Pancreas (tissue), 10 donors: ENCODE measurements at regions not wholly inside any gene's neighbourhood (a gene's known extent, or its start where the extent isn't known, plus 50 kb on each side); places are given as distances from the start of the nearest gene placed in this dataset.
"Not testable (repeated sequence)": the region's sequence is repeated elsewhere in the genome, so short reads cannot be mapped to it uniquely, and the experiment has no call there.

Source experiments
- ATAC-seq, 4 donors: fragments of 200-7000 bp; cut with Tn5 transposase; one replicate each; pipeline versions ENCODE4 v1.8.0 to v1.9.1; 2020; ENCODE audit warnings: mild to moderate bottlenecking in 4 of 4, moderate library complexity in 4 of 4
- DNase-seq, 6 donors: peaks; one replicate each; pipeline ENCODE4 v3.0.0-alpha.2; 2020
- FAIRE-seq: peaks from 2 replicates; lab custom pipeline; 2012; peaks lifted over from hg19 to GRCh38; lab: Jason Lieb, UNC
- H3K27ac ChIP-seq, 4 donors: fragments of 200-600 bp; sonication (generic); 1 replicate in 3 of 4; 2 replicates in 1 of 4; pipeline versions ENCODE4 v1.5.0 to v1.8.0; 2020
- H3K27me3 ChIP-seq, 4 donors: fragments of 200-600 bp; one replicate each; pipeline ENCODE4 v1.8.0; 2021
- H3K36me3 ChIP-seq, 3 donors: fragments of 200-600 bp; sonication (generic) in 1 of 3; one replicate each; pipeline versions ENCODE4 v1.5.0 to v1.8.0; 2020 to 2021
- H3K4me1 ChIP-seq, 3 donors: fragments of 200-600 bp; one replicate each; pipeline ENCODE4 v1.8.0; 2021
- H3K4me3 ChIP-seq, 4 donors: fragments of 200-600 bp; sonication (generic) in 2 of 4; one replicate each; pipeline versions ENCODE4 v1.5.0 to v1.8.0; 2020 to 2021
- H3K9me3 ChIP-seq, 4 donors: fragments of 200-600 bp; one replicate each; pipeline ENCODE4 v1.8.0; 2021
- CTCF ChIP-seq, 4 donors: fragments of 200-600 bp; sonication (generic) in 3 of 4; IDR thresholded peaks; one replicate each; pipeline versions ENCODE4 v1.5.0 to v1.8.0; 2021; ENCODE audit warnings: antibody characterized with exemption in 4 of 4
- WGBS, 2 donors: extraction: QIAGEN DNeasy Blood & Tissue Kit; methylation state at CpG; one replicate each; pipeline ENCODE4 v1.1.7; 2013; 5-methylcytosine and 5-hydroxymethylcytosine counted together
- intact Hi-C, 3 donors: fragments of 100-400 bp; cut with DNase I; formaldehyde crosslinking; loops; one replicate each; pipeline versions ENCODE4 v1.11.1 to v1.14.2; 2022
- donor health status: healthy with polysubstance abuse.
- donor health status: DM: no; HTN: no; CAD: no; lungs with moderate emphysema.
- donor health status: DM: no; HTN: no; CAD: no.
- donor health status: control.
- donor health status: control.
- donor health status: Bipolar disorder and iron deficiency.
- donor health status: DM: yes; HTN: yes; CAD: no.
- donor health status: DM: no; HTN: no; CAD: no.
- donor health status: DM: no; HTN: no; CAD: no.
- donor health status: DM: yes; HTN: yes; CAD: no.

GRCh38 chrX:3178329-3178728, 137.1 kb downstream of the ARSF start:
- DNase-seq = no peak
- Histone ChIP-seq H3K27ac (no peak overlapping the region), H3K36me3 (no peaks in the 10 kb centered on the region), H3K4me1 (no peaks in the 10 kb centered on the region), H3K27me3 (no peaks in the 10 kb centered on the region), H3K4me3 (no peak overlapping the region), H3K9me3 (no peaks in the 10 kb centered on the region)
- no peak for ATAC-seq
- FAIRE-seq = no peak
- intact Hi-C loops = no loop called here
- WGBS, 2 donors = 90 to 98% methylated on average over 2 of the region's 2 CpGs
- no peak for TF ChIP-seq CTCF (IDR thresholded peaks at IDR 0.05)

- FAIRE-seq (no peak), DNase-seq (no peak), ATAC-seq (no peak)
- intact Hi-C loops = no loop called here
- H3K4me1 ChIP-seq = no peaks in the 10 kb centered on the region
- WGBS, 2 donors = 60 to 66% methylated on average over 4 of the region's 4 CpGs
- no peaks in the 10 kb centered on the region for H3K9me3 ChIP-seq
- H3K27me3 ChIP-seq = no peaks in the 10 kb centered on the region
- no peaks in the 10 kb centered on the region for H3K36me3 ChIP-seq
- no peak for TF ChIP-seq CTCF (IDR thresholded peaks at IDR 0.05)
- no peak overlapping the region for H3K27ac ChIP-seq
- no peak overlapping the region for H3K4me3 ChIP-seq
Observed at GRCh38 chrX:3177851-3178250, 136.6 kb downstream of the ARSF start.

- intact Hi-C loops = no loop called here
Observed at GRCh38 chrX:3176439-3176820, 135.2 kb downstream of the ARSF start.

GRCh38 chrX:3175659-3176438, 134.6 kb downstream of the ARSF start:
- no peak for DNase-seq
- Histone ChIP-seq H3K4me3 (no peak overlapping the region), H3K4me1 (no peaks in the 10 kb centered on the region), H3K9me3 (no peaks in the 10 kb centered on the region), H3K27me3 (no peaks in the 10 kb centered on the region), H3K27ac (no peak overlapping the region), H3K36me3 (no peaks in the 10 kb centered on the region)
- FAIRE-seq = peak; percentile 34
- no peak for TF ChIP-seq CTCF (IDR thresholded peaks at IDR 0.05)
- peak in 1 of 4 donors; percentile 26 for ATAC-seq
- intact Hi-C loops = no loop called here
- 18 to 30% methylated on average over 7 of the region's 7 CpGs for WGBS, 2 donors

More at GRCh38 chrX:3176439-3176820, 135.2 kb downstream of the ARSF start:
- Histone ChIP-seq H3K4me1 (no peaks in the 10 kb centered on the region), H3K27me3 (no peaks in the 10 kb centered on the region), H3K9me3 (no peaks in the 10 kb centered on the region), H3K27ac (no peak overlapping the region), H3K4me3 (no peak overlapping the region), H3K36me3 (no peaks in the 10 kb centered on the region)
- ATAC-seq (peak in 2 of 4 donors; percentile 27 to 30), FAIRE-seq (no peak), DNase-seq (no peak)
- no peak for TF ChIP-seq CTCF (IDR thresholded peaks at IDR 0.05)
- WGBS, 2 donors = 68 to 74% methylated on average over 5 of the region's 5 CpGs

- ATAC-seq = not testable (repeated sequence)
- 69 to 74% methylated on average over 3 of the region's 3 CpGs for WGBS, 2 donors
Observed at GRCh38 chrX:3172156-3172555, 130.9 kb downstream of the ARSF start.

More at GRCh38 chrX:3172156-3172555, 130.9 kb downstream of the ARSF start:
- H3K27me3 ChIP-seq, H3K4me1 ChIP-seq, intact Hi-C loops, H3K4me3 ChIP-seq, DNase-seq, H3K27ac ChIP-seq, FAIRE-seq, H3K9me3 ChIP-seq, H3K36me3 ChIP-seq: not testable (repeated sequence)
